CD4-positive, alpha-beta memory T cell (primary cell): ENCODE measurements at regions not wholly inside any gene's neighbourhood (a gene's known extent, or its start where the extent isn't known, plus 50 kb on each side); places are given as distances from the start of the nearest gene placed in this dataset.

ENCODE experiments used
- CTCF ChIA-PET: fragments of 350-600 bp; sonication (Branson Sonifier 250); formaldehyde crosslinking; loops from one replicate; lab custom pipeline; 2021; ENCODE audit warnings: inconsistent platforms; ENCODE audit not compliant: partially characterized antibody; lab: Charles Lee
- POLR2A ChIA-PET: fragments of 350-600 bp; sonication (Branson Sonifier 250); formaldehyde crosslinking; loops from one replicate; lab custom pipeline; 2021; ENCODE audit not compliant: partially characterized antibody; lab: Charles Lee
- DNase-seq, 5 donors: peaks; one replicate each; pipeline versions ENCODE4 v3.0.0 to v3.0.0-alpha.2; 2020 to 2022; ENCODE audit warnings: mixed read lengths in 1 of 5
- H3K27ac ChIP-seq: one replicate; pipeline ENCODE4 v1.7.0; 2013; ENCODE audit warnings: low read depth, low read length
- H3K27me3 ChIP-seq: 2 replicates; pipeline ENCODE4 v1.7.0; 2013; ENCODE audit warnings: mild to moderate bottlenecking, low read length, moderate library complexity; ENCODE audit not compliant: insufficient read depth
- H3K36me3 ChIP-seq: 2 replicates; pipeline ENCODE4 v1.7.0; 2013; ENCODE audit warnings: mild to moderate bottlenecking, low read length, moderate library complexity; ENCODE audit not compliant: insufficient read depth
- H3K4me1 ChIP-seq: 2 replicates; pipeline ENCODE4 v1.7.0; 2013; ENCODE audit warnings: mild to moderate bottlenecking, low read length, moderate library complexity; ENCODE audit not compliant: insufficient read depth
- H3K4me3 ChIP-seq, 2 donors: one replicate each; pipeline ENCODE4 v1.7.0; 2013; ENCODE audit warnings: low read length in 2 of 2, mild to moderate bottlenecking in 1 of 2
- H3K9me3 ChIP-seq, 2 donors: one replicate each; pipeline ENCODE4 v1.7.0; 2013; ENCODE audit warnings: low read length in 2 of 2, control low read depth in 1 of 2; ENCODE audit not compliant: control insufficient read depth in 1 of 2
- H3K27ac Mint-ChIP-seq, 7 donors: one replicate each; pipeline ENCODE4 v1.8.0; 2020 to 2021; ENCODE audit warnings: mixed read lengths in 7 of 7, mild to moderate bottlenecking in 6 of 7, inconsistent platforms in 3 of 7, moderate library complexity in 3 of 7
- H3K27me3 Mint-ChIP-seq, 2 donors: one replicate each; pipeline ENCODE4 v1.8.0; 2020 to 2021; ENCODE audit warnings: mixed read lengths in 2 of 2
- H3K36me3 Mint-ChIP-seq, 2 donors: one replicate each; pipeline ENCODE4 v1.8.0; 2020 to 2021; ENCODE audit warnings: mixed read lengths in 2 of 2, inconsistent platforms in 1 of 2, mild to moderate bottlenecking in 1 of 2
- H3K4me1 Mint-ChIP-seq, 4 donors: one replicate each; pipeline ENCODE4 v1.8.0; 2020 to 2021; ENCODE audit warnings: mixed read lengths in 4 of 4, mild to moderate bottlenecking in 1 of 4
- H3K4me3 Mint-ChIP-seq, 8 donors: one replicate each; pipeline ENCODE4 v1.8.0; 2020 to 2021; ENCODE audit warnings: mixed read lengths in 8 of 8, mild to moderate bottlenecking in 7 of 8, moderate library complexity in 6 of 8, inconsistent platforms in 3 of 8
- H3K9me3 Mint-ChIP-seq, 8 donors: one replicate each; pipeline ENCODE4 v1.8.0; 2020 to 2021; ENCODE audit warnings: mixed read lengths in 8 of 8, mild to moderate bottlenecking in 5 of 8, inconsistent platforms in 3 of 8, moderate library complexity in 1 of 8
- intact Hi-C: fragments of 100-400 bp; cut with micrococcal nuclease; formaldehyde crosslinking; loops from one replicate; pipeline ENCODE4 v1.15.1; 2023

GRCh38 chr11:127255209-127255608 lies 254.6 kb upstream of the KIRREL3 start:
- H3K4me1 ChIP-seq: no peaks in the 10 kb centered on the region
- H3K9me3 ChIP-seq: no peaks in the 10 kb centered on the region
- POLR2A ChIA-PET: no interaction called here
- Mint-ChIP-seq H3K36me3 (no peaks in the 10 kb centered on the region), H3K27ac (no peak overlapping the region), H3K4me3 (no peak overlapping the region), H3K4me1 (no peaks in the 10 kb centered on the region), H3K27me3 (no peaks in the 10 kb centered on the region), H3K9me3 (no peaks in the 10 kb centered on the region)
- DNase-seq: no peak
- no peaks in the 10 kb centered on the region for H3K27me3 ChIP-seq
- no peak overlapping the region for H3K4me3 ChIP-seq
- H3K36me3 ChIP-seq: no peaks in the 10 kb centered on the region
- H3K27ac ChIP-seq: no peak overlapping the region
- intact Hi-C loops: no loop called here
- CTCF ChIA-PET: no interaction called here

- no peaks in the 10 kb centered on the region for H3K27me3 Mint-ChIP-seq
- H3K27ac Mint-ChIP-seq: no peak overlapping the region
- Histone ChIP-seq H3K9me3 (no peaks in the 10 kb centered on the region), H3K4me1 (no peaks in the 10 kb centered on the region), H3K36me3 (no peaks in the 10 kb centered on the region), H3K4me3 (no peak overlapping the region), H3K27ac (no peak overlapping the region), H3K27me3 (no peaks in the 10 kb centered on the region)
- ChIA-PET CTCF (no interaction called here), POLR2A (no interaction called here)
- no peaks in the 10 kb centered on the region for H3K36me3 Mint-ChIP-seq
- intact Hi-C loops: no loop called here
- DNase-seq: no peak
- no peak overlapping the region for H3K4me3 Mint-ChIP-seq
- H3K9me3 Mint-ChIP-seq: peaks cover 0 to 2% (median 0%) of the 10 kb centered on the region in 8 donors
- H3K4me1 Mint-ChIP-seq: no peaks in the 10 kb centered on the region
Observed at GRCh38 chr11:127252321-127252720, 251.8 kb upstream of the KIRREL3 start.

DNA sequence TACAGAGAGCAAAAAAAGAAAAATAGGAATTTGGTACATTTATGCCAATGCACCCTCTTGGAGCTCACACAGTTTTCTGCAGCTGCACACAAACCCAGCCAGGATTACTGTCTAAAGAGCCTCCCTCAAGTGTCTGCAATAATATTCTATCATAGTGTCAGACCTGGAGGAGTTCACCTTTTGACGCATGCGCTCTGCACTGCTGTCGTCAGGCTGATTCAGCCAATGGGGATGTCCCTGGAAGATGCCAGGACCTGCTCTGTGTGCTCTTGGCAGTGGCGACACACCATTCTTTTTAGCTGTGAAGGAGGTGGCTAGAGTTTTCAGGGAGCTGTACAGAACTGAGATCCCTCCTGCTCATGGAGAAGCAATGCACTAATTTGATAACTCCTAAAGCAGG lies 249.0 kb upstream of the KIRREL3 start:
- POLR2A ChIA-PET: no interaction called here
- no peaks in the 10 kb centered on the region for H3K4me1 ChIP-seq
- H3K27me3 Mint-ChIP-seq: no peaks in the 10 kb centered on the region

DNA sequence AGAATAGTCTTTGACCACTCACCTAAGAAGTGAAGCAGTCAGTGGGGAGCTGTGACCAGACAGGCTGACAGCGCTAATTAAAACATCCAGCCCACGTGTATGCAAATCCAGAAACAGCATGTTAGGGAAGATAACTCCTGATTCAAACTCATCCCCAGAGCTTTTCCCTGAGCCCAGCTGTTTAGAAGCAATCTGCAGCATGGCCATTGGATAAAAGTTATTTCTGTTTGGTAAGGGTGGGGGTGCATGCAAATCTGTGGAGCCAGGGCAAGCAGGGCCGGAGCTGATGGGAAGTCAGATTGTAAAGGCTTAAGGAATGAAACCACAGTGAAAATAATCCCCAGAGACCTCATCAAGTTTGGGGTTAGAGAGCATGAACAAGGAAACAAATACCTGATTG lies 247.9 kb upstream of the KIRREL3 start:
- Histone ChIP-seq H3K9me3 (no peaks in the 10 kb centered on the region), H3K4me3 (no peak overlapping the region), H3K27ac (no peak overlapping the region), H3K4me1 (no peaks in the 10 kb centered on the region), H3K36me3 (no peaks in the 10 kb centered on the region), H3K27me3 (no peaks in the 10 kb centered on the region)
- H3K27ac Mint-ChIP-seq: no peak overlapping the region
- H3K27me3 Mint-ChIP-seq: no peaks in the 10 kb centered on the region
- H3K4me1 Mint-ChIP-seq: no peaks in the 10 kb centered on the region
- ChIA-PET CTCF (no interaction called here), POLR2A (no interaction called here)
- intact Hi-C loops: no loop called here
- H3K36me3 Mint-ChIP-seq: no peaks in the 10 kb centered on the region
- H3K4me3 Mint-ChIP-seq: no peak overlapping the region
- H3K9me3 Mint-ChIP-seq: peaks cover 0 to 2% (median 0%) of the 10 kb centered on the region in 8 donors
- DNase-seq: no peak

More for the DNA sequence above, 249.0 kb upstream of the KIRREL3 start:
- Mint-ChIP-seq H3K27ac (no peak overlapping the region), H3K9me3 (peaks cover 0 to 2% (median 0%) of the 10 kb centered on the region in 8 donors), H3K4me3 (no peak overlapping the region), H3K36me3 (no peaks in the 10 kb centered on the region), H3K4me1 (no peaks in the 10 kb centered on the region)
- intact Hi-C loops: no loop called here
- H3K4me3 ChIP-seq: no peak overlapping the region
- CTCF ChIA-PET: no interaction called here
- no peaks in the 10 kb centered on the region for H3K36me3 ChIP-seq
- no peaks in the 10 kb centered on the region for H3K9me3 ChIP-seq
- no peaks in the 10 kb centered on the region for H3K27me3 ChIP-seq
- H3K27ac ChIP-seq: no peak overlapping the region
- DNase-seq: no peak

- no peak overlapping the region for H3K27ac ChIP-seq
- ChIA-PET POLR2A (no interaction called here), CTCF (no interaction called here)
- Mint-ChIP-seq H3K4me1 (no peaks in the 10 kb centered on the region), H3K27me3 (no peaks in the 10 kb centered on the region), H3K4me3 (no peak overlapping the region), H3K9me3 (peaks cover 0 to 2% (median 0%) of the 10 kb centered on the region in 8 donors), H3K36me3 (no peaks in the 10 kb centered on the region), H3K27ac (no peak overlapping the region)
- DNase-seq: no peak
- no peaks in the 10 kb centered on the region for H3K9me3 ChIP-seq
- no peaks in the 10 kb centered on the region for H3K4me1 ChIP-seq
- no peaks in the 10 kb centered on the region for H3K36me3 ChIP-seq
- intact Hi-C loops: no loop called here
- no peak overlapping the region for H3K4me3 ChIP-seq
- no peaks in the 10 kb centered on the region for H3K27me3 ChIP-seq
Observed at GRCh38 chr11:127247261-127247851, 246.8 kb upstream of the KIRREL3 start.

GRCh38 chr11:127242676-127243075 lies 242.1 kb upstream of the KIRREL3 start:
- no peaks in the 10 kb centered on the region for H3K36me3 Mint-ChIP-seq
- intact Hi-C loops: no loop called here
- POLR2A ChIA-PET: no interaction called here
- CTCF ChIA-PET: no interaction called here
- Histone ChIP-seq H3K4me3 (no peak overlapping the region), H3K4me1 (no peaks in the 10 kb centered on the region), H3K27ac (no peak overlapping the region), H3K36me3 (no peaks in the 10 kb centered on the region), H3K9me3 (no peaks in the 10 kb centered on the region), H3K27me3 (no peaks in the 10 kb centered on the region)
- no peak for DNase-seq
- no peak overlapping the region for H3K27ac Mint-ChIP-seq
- no peaks in the 10 kb centered on the region for H3K27me3 Mint-ChIP-seq
- H3K4me3 Mint-ChIP-seq: no peak overlapping the region
- no peaks in the 10 kb centered on the region for H3K4me1 Mint-ChIP-seq
- H3K9me3 Mint-ChIP-seq: peaks cover 0 to 2% (median 0%) of the 10 kb centered on the region in 8 donors

DNA sequence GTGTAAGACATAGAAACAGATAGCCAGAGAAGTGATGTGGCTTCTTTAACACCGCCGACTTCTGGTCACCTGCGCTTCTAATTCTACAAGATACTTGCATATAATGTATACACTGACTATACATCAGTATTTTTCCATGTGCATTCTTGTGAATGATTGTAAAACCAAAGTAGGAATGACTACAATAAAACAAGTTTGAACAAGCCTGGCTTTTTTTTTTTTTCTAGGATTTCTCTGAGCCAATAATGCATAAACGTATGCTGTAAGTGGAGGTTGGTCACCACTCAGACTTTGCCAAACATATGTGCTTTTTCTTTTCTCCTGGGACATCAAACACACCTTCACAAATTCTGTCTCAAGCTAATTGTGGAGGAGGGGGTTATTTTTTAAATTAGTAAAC lies 237.8 kb upstream of the KIRREL3 start:
- Mint-ChIP-seq H3K27ac (no peak overlapping the region), H3K9me3 (no peaks in the 10 kb centered on the region), H3K36me3 (no peaks in the 10 kb centered on the region), H3K4me1 (no peaks in the 10 kb centered on the region), H3K4me3 (no peak overlapping the region), H3K27me3 (peaks cover 0 to 1% of the 10 kb centered on the region in 2 donors)
- Histone ChIP-seq H3K4me1 (no peaks in the 10 kb centered on the region), H3K27ac (no peak overlapping the region), H3K9me3 (no peaks in the 10 kb centered on the region), H3K4me3 (no peak overlapping the region), H3K36me3 (no peaks in the 10 kb centered on the region), H3K27me3 (no peaks in the 10 kb centered on the region)
- no peak for DNase-seq
- intact Hi-C loops: no loop called here
- ChIA-PET POLR2A (no interaction called here), CTCF (no interaction called here)

GRCh38 chr11:127236776-127237175 lies 236.2 kb upstream of the KIRREL3 start:
- Histone ChIP-seq H3K9me3 (no peaks in the 10 kb centered on the region), H3K36me3 (no peaks in the 10 kb centered on the region), H3K27ac (no peak overlapping the region), H3K4me1 (no peaks in the 10 kb centered on the region), H3K4me3 (no peak overlapping the region), H3K27me3 (no peaks in the 10 kb centered on the region)
- no peaks in the 10 kb centered on the region for H3K9me3 Mint-ChIP-seq
- CTCF ChIA-PET: no interaction called here
- H3K27me3 Mint-ChIP-seq: peaks cover 1% of the 10 kb centered on the region in 2 donors
- DNase-seq: no peak
- H3K4me1 Mint-ChIP-seq: no peaks in the 10 kb centered on the region
- H3K27ac Mint-ChIP-seq: no peak overlapping the region
- H3K4me3 Mint-ChIP-seq: no peak overlapping the region
- POLR2A ChIA-PET: no interaction called here
- intact Hi-C loops: no loop called here
- no peaks in the 10 kb centered on the region for H3K36me3 Mint-ChIP-seq
